ENCODE measurements at regions not wholly inside any gene's neighbourhood (a gene's known extent, or its start where the extent isn't known, plus 50 kb on each side); places are given as distances from the start of the nearest gene placed in this dataset.

GRCh38 chr14:25231004-25231403 is 181.1 kb upstream of the STXBP6 start:
- no peak for TF ChIP-seq CTCF (IDR thresholded peaks at IDR 0.05)
- no peak for TF ChIP-seq POLR2A (IDR thresholded peaks at IDR 0.05)
- peak; percentile 15 for TF ChIP-seq POLR2AphosphoS5 (IDR thresholded peaks at IDR 0.05)

All from prostate gland (tissue), 2 donors.